ENCODE measurements at regions not wholly inside any gene's neighbourhood (a gene's known extent, or its start where the extent isn't known, plus 50 kb on each side); places are given as distances from the start of the nearest gene placed in this dataset.

DNA sequence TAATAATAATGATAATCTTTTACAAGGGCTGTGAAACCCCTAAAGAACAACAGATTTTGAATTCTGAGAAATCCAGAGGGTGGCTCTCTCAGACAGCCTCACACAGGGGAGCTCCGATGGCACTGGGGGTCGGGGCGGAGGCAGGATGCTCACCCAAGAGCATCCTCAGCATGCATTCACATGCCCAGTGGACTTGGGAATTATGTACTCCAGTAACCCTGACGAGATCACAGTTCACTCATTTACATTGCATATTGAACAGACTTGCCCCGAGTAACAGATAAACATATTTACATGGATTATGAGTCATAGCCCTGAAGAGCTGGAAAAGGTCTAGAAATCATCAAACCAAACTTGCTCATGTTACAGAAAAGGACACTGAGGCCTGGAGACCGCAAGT lies 482.7 kb upstream of the JARID2 start:
- Mint-ChIP-seq H3K27ac (ENCODE audit: unreplicated experiment) (no peak overlapping the region), H3K27me3 (ENCODE audit: low read depth, unreplicated experiment) (peaks cover 2% of the 10 kb centered on the region), H3K36me3 (ENCODE audit: low read depth, unreplicated experiment) (no peaks in the 10 kb centered on the region), H3K4me1 (ENCODE audit: low read depth, unreplicated experiment) (peaks cover 3% of the 10 kb centered on the region), H3K4me3 (ENCODE audit: unreplicated experiment) (no peak overlapping the region), H3K9me3 (ENCODE audit: unreplicated experiment) (peaks cover 3% of the 10 kb centered on the region)
- Histone ChIP-seq H4K20me1 (ENCODE audit: insufficient read depth, low read length) (no peaks in the 10 kb centered on the region), H3K27ac (ENCODE audit: low read depth, low read length) (no peak overlapping the region), H3K36me3 (ENCODE audit: insufficient read depth, low read length) (no peaks in the 10 kb centered on the region), H3K4me2 (ENCODE audit: low read length) (no peak overlapping the region), H3K4me3 (ENCODE audit: insufficient read depth, low read depth, low read length) (no peak overlapping the region), H3K27me3 (ENCODE audit: insufficient read depth, low read length) (no peaks in the 10 kb centered on the region), H2AFZ (ENCODE audit: low read depth, low read length) (peak overlapping the region; percentile 8), H3K4me1 (ENCODE audit: insufficient read depth, low read length) (no peaks in the 10 kb centered on the region), H3K9ac (ENCODE audit: low read length) (no peak overlapping the region), H3K9me3 (ENCODE audit: insufficient read depth, low read depth, low read length) (no peaks in the 10 kb centered on the region), H3K79me2 (ENCODE audit: insufficient read depth, low read length) (no peaks in the 10 kb centered on the region)
- TF ChIP-seq EZH2 (IDR thresholded peaks at IDR 0.05; ENCODE audit: insufficient read depth, low read length): no peak
- TF ChIP-seq, protein P1, sequence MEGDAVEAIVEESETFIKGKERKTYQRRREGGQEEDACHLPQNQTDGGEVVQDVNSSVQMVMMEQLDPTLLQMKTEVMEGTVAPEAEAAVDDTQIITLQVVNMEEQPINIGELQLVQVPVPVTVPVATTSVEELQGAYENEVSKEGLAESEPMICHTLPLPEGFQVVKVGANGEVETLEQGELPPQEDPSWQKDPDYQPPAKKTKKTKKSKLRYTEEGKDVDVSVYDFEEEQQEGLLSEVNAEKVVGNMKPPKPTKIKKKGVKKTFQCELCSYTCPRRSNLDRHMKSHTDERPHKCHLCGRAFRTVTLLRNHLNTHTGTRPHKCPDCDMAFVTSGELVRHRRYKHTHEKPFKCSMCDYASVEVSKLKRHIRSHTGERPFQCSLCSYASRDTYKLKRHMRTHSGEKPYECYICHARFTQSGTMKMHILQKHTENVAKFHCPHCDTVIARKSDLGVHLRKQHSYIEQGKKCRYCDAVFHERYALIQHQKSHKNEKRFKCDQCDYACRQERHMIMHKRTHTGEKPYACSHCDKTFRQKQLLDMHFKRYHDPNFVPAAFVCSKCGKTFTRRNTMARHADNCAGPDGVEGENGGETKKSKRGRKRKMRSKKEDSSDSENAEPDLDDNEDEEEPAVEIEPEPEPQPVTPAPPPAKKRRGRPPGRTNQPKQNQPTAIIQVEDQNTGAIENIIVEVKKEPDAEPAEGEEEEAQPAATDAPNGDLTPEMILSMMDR (IDR thresholded peaks at IDR 0.05; ENCODE audit: insufficient read depth, low read depth, low read length): no peak
- DNase-seq (ENCODE audit: low read depth) (peak; percentile 34), FAIRE-seq (no peak)

DNA sequence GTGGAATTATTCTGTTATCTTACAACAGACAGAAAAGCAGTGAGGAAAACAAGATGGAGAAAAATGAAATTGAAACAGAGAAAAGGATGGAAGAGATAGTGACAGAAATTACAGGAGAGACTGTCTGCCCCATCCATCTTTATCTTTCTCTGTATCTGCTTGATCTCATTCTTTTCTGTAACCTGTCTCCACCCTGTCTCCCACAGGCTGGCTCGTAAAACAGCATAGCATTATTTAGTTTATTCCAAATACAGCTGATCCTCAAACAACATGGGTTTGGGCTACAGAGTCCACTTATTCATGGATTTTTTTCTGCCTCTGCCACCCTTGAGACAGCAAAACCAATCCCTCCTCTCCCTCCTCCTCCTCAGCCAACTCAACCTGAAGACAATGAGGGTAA lies 482.3 kb upstream of the JARID2 start:
- Histone ChIP-seq H3K4me1 (ENCODE audit: insufficient read depth, low read length) (no peaks in the 10 kb centered on the region), H3K9ac (ENCODE audit: low read length) (no peak overlapping the region), H3K79me2 (ENCODE audit: insufficient read depth, low read length) (no peaks in the 10 kb centered on the region), H3K27me3 (ENCODE audit: insufficient read depth, low read length) (no peaks in the 10 kb centered on the region), H3K4me2 (ENCODE audit: low read length) (no peak overlapping the region), H2AFZ (ENCODE audit: low read depth, low read length) (no peak overlapping the region), H3K27ac (ENCODE audit: low read depth, low read length) (no peak overlapping the region), H3K9me3 (ENCODE audit: insufficient read depth, low read depth, low read length) (no peaks in the 10 kb centered on the region), H4K20me1 (ENCODE audit: insufficient read depth, low read length) (no peaks in the 10 kb centered on the region), H3K36me3 (ENCODE audit: insufficient read depth, low read length) (no peaks in the 10 kb centered on the region), H3K4me3 (ENCODE audit: insufficient read depth, low read depth, low read length) (no peak overlapping the region)
- peaks cover 3% of the 10 kb centered on the region for H3K4me1 Mint-ChIP-seq (ENCODE audit: low read depth, unreplicated experiment)
- H3K27me3 Mint-ChIP-seq (ENCODE audit: low read depth, unreplicated experiment): peaks cover 2% of the 10 kb centered on the region
- DNase-seq (ENCODE audit: low read depth) (no peak), FAIRE-seq (no peak)
- no peak overlapping the region for H3K27ac Mint-ChIP-seq (ENCODE audit: unreplicated experiment)
- H3K4me3 Mint-ChIP-seq (ENCODE audit: unreplicated experiment): no peak overlapping the region
- peaks cover 3% of the 10 kb centered on the region for H3K9me3 Mint-ChIP-seq (ENCODE audit: unreplicated experiment)
- no peaks in the 10 kb centered on the region for H3K36me3 Mint-ChIP-seq (ENCODE audit: low read depth, unreplicated experiment)
- TF ChIP-seq EZH2 (IDR thresholded peaks at IDR 0.05; ENCODE audit: insufficient read depth, low read length): no peak
- TF ChIP-seq, protein P1 (IDR thresholded peaks at IDR 0.05; ENCODE audit: insufficient read depth, low read depth, low read length): no peak

DNA sequence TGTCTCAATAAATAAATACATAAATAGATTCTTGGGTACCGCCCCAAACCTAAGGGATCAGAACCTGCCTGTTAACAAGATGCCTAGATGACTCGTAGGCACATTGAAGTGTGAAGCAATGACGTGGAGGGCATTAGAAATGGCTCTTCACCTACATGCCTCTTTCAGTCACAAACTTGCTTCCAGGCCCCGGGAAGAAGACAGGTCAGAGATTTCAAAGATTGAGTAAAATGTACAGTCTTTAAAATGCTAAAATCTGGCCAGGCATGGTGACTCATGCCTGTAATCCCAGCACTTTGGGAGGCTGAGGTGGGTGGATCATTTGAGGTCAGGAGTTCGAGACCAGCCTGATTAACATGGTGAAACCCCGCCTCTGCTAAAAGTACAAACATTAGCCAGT lies 480.8 kb upstream of the JARID2 start:
- H3K4me1 Mint-ChIP-seq (ENCODE audit: low read depth, unreplicated experiment): peaks cover 5% of the 10 kb centered on the region
- no peaks in the 10 kb centered on the region for H3K27me3 ChIP-seq (ENCODE audit: insufficient read depth, low read length)
- FAIRE-seq: no peak
- no peak overlapping the region for H3K27ac Mint-ChIP-seq (ENCODE audit: unreplicated experiment)
- H3K36me3 ChIP-seq (ENCODE audit: insufficient read depth, low read length): no peaks in the 10 kb centered on the region
- H3K27ac ChIP-seq (ENCODE audit: low read depth, low read length): no peak overlapping the region
- TF ChIP-seq, protein P1 (IDR thresholded peaks at IDR 0.05; ENCODE audit: insufficient read depth, low read depth, low read length): no peak
- no peak for TF ChIP-seq EZH2 (IDR thresholded peaks at IDR 0.05; ENCODE audit: insufficient read depth, low read length)
- H4K20me1 ChIP-seq (ENCODE audit: insufficient read depth, low read length): no peaks in the 10 kb centered on the region
- H3K4me1 ChIP-seq (ENCODE audit: insufficient read depth, low read length): no peaks in the 10 kb centered on the region
- no peak overlapping the region for H3K4me3 Mint-ChIP-seq (ENCODE audit: unreplicated experiment)
- DNase-seq (ENCODE audit: low read depth): peak; percentile 27
- H3K9me3 ChIP-seq (ENCODE audit: insufficient read depth, low read depth, low read length): no peaks in the 10 kb centered on the region
- H2AFZ ChIP-seq (ENCODE audit: low read depth, low read length): no peak overlapping the region
- H3K4me2 ChIP-seq (ENCODE audit: low read length): no peak overlapping the region
- H3K27me3 Mint-ChIP-seq (ENCODE audit: low read depth, unreplicated experiment): peaks cover 2% of the 10 kb centered on the region
- H3K4me3 ChIP-seq (ENCODE audit: insufficient read depth, low read depth, low read length): no peak overlapping the region
- no peak overlapping the region for H3K9ac ChIP-seq (ENCODE audit: low read length)
- H3K9me3 Mint-ChIP-seq (ENCODE audit: unreplicated experiment): peaks cover 2% of the 10 kb centered on the region
- H3K79me2 ChIP-seq (ENCODE audit: insufficient read depth, low read length): no peaks in the 10 kb centered on the region
- no peaks in the 10 kb centered on the region for H3K36me3 Mint-ChIP-seq (ENCODE audit: low read depth, unreplicated experiment)
